Embryonic facial prominence (tissue), 1 donor: ENCODE measurements at regions not wholly inside any gene's neighbourhood (a gene's known extent, or its start where the extent isn't known, plus 50 kb on each side); places are given as distances from the start of the nearest gene placed in this dataset.

Experiments
- DNase-seq: peaks from one replicate; pipeline ENCODE4 v3.0.0-alpha.2; 2016; ENCODE audit errors: extremely low spot score

DNA sequence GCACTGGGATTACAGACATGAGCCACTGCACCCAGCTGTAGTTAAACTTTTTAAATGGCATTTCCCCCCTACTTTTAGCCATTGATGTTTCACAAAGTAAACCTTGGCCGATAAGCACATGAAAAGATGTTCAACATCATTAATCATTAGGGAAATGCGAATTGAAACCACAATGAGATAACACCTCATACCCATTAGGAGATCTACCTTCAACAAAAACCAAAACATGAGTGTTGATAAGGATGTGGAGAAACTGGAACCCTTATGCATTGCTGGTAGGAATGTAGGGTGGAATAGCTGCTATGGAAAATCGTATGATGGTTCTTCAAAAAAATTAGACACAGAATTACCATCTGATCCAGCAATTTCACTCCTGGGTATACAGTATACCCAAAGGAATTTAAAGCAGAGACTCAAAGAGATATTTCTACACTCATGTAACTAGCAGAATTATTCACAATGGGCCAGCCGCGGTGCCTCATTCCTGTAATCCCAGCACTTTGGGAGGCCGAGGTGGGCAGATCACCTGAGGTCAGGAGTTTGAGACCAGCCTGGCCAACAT is 286.5 kb upstream of the JARID2 start:
- no peak for DNase-seq

DNA sequence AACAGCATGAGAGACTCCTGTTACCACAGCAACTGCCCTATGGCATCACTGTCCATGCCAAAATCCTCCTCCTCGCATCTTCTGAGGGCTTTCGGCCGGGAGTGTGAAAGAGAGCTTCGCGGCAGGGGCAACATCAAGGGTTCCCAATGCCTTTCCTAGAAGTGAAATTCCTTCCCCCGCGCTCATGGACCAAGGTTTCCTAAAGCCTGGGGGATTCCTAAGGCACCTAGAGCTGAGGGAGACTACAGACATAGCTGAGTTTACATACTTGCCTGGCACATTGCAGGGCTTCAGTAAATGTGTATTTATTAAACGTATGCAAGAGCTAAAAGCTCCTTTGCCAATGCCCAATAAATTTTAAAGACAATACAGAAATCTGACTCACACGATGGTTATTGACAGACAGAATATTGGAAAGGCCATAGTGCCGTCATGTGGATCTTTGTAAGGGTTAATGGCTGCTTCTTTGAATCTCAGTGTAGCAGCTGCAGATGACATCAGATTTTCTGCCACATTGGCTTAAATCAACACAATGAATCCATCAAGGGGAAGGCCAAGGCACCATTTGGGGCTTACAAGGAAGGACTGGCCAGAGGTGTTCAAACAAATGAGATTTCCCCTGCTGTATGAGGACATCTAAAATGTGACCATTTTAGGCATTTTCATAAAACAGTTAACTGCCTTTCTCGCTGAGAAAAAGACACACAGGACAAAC is 281.2 kb upstream of the JARID2 start:
- DNase-seq = no peak

DNA sequence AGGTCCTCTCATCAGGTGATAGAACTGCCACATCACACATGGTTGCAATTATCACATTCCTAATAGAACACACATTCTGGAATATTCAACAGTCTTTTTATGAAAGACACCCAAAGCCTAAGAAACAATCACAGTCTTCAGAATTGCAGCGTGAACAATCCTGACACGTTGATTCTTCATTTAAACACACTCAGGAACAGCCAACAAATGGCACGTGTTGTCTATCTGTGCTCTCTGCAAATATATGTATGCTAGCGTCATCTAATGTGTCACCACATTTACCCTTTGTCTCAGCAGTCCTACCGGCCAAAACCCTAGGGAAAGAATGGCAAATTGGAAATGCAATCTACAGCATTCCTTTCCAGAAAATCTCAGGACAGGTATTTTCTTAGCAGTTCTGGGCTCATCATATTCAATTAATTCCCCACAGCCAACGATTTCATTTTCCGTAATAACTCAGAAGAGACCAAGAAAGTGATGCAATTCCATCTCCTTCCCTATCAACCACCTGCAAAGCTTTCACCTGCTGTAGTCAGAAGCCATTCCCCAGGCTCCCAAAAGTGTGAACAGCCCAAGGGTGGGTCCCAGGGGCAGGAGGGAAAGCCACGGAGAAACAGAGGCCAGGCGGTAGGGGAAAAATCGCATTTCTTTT is 280.3 kb upstream of the JARID2 start:
- no peak for DNase-seq

DNA sequence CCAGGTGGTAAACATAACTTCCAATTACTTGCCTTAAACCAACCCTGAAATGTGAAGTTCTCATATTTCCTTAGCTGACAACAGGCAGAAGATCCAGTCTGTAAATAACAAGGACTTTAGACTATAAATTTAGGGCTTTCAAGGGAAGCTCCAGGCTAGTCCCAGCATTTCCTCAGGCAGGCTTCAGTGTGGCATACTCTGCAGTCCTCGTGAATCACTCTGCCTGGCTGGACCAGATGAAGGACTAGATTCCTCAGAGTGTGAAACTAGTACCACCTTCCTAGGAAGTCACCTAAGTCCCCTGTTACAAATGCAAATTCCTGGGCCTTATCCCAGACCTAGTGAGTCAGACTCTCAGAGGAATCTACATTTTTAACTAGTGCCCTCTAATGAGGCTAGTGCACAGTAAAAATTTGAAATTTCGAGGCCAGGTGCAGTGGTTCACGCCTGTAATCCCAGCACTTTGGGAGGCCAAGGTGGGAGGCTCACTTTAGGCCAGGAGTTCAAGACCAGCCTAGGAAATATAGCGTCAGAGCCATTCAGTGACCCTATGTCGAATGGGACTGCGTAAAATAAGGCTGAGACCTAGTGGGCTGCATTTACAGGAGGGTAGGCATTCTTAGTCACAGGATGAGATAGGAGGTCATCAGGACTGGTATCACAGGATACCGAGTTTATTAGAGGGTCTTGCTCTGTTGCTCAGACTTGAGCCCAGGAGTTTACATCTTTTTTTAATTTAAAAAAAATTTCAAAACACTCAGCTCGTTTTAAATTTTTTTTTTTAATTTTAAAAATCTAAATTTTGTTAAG is 279.6 kb upstream of the JARID2 start:
- no peak for DNase-seq

DNA sequence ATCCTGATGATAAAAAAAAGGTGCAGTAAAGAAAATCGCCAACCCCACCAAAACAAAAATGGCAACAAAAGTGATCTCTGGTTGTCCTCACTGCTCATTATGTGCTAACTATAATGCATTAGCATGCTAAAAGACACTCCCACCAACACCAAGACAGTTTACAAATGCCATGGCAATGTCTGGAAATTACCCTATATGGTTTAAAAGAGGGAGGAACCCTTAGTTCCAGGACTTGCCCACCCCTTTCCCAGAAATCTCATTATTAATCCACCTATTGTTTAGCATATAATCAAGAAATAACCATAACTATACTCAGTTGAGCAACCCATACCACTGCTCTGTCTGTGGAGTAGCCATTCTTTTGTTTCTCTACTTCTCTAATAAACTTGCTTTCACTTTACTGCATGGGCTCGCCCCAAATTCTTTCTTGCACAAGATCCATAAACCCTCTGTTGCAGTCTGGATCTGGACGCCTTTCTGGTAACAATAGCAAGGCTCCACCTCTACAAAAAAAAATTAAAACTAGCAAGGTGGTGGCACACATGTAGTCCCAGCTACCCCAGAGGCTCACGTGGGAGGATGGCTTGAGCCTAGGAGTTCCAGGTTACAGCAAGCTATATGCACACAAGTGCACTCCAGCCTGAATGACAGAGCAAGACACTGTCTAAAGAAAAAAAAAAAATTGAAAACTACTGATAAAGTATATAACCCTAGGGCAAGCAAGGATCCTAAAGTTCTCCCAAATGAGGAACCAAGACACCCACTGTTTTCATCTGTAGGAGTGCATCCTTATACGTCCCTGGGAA is 278.8 kb upstream of the JARID2 start:
- no peak for DNase-seq

DNA sequence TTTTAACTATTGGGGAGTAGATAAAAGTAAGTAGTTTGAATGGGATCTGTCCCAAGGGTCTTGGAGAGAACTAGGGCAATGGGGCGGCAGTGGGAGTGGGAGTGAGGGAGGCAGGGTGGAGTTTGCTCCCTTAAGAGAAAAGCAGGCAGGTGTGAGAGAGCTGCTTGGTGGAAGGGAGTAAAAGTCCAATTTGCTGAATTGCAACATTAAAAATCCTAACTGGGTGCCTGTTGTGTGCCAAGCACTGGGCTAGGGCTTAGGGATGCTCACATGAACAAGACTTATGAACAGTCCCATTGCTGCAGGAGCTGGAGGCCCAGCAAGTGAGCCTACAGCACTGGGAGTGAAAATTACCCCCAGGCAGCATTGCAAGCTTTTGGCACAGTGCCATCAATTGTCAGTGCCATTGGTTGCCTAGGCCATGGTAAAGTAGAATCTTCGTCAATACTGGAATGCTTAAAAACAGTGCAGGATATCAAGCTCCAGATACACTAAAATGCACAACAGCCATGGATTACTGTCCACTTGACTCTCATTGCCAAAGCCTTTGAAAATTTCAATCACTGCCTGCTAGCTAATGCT is 277.7 kb upstream of the JARID2 start:
- DNase-seq = no peak

DNA sequence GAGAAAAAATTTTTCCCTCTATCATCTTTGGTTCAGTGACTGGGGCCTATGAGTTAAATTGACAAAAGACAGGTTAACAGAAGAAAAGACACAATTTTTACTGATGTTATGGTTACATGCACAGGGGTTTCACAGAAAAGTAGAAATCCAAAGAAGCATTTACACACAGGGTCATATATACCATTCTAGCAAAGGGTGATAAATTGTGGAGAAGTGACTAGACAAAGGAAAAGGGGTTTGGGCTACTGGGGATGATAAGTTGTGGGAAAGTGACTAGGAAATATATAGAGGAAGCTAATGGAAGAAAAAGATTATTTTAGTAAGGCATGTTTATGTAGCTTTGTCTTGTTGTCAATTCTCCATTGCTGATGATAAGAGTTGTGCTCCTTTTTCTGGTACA is 276.7 kb upstream of the JARID2 start:
- no peak for DNase-seq

DNA sequence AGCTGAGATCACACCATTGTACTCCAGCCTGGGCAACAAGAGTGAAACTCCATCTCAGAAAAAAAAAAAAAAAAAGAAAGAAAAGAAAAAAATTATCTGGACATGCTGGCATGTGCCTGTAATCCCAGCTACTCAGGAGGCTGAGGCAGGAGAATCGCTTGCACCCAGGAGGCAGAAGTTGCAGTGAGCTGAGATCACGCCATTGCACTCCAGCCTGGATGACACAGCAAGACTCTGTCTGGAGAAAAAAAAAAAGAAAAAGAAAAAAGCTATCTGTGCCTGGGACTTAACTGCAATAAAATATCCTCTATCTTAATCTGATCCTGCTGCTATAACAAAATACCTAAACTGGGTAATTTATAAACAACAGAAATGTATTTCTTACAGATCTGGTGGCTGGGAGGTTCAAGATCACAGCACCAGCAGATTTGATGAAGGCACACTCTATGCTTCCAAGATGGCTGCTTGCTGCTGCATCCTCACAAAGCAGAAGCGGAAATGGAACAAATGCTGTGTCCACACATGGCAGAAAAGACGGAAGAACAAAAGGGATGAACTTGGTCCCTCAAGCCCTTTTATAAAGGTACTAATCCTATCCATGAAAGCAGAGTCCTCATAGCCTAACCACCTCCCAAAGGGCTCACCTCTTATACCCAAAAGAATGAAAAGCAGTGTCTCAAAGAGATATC is 273.3 kb upstream of the JARID2 start:
- DNase-seq = no peak

DNA sequence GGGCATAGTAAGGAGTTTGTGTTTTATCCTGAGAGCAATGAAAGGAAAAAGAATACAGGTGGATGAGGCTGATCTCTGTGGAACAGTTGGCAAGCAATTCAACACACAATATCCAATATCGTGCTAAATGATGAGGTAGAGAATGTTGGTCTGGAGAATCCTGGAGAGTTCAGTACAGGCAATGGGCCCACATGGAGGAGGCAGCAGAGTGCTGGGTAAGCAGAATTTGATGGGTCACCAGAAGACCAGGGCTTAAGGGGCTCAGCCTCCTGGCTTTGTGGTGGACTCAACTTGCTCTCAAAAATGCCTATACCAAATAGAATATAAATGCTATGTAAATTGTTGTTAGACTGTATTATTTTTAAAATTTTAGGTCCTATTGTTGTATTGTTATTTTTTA is 271.5 kb upstream of the JARID2 start:
- DNase-seq = no peak

DNA sequence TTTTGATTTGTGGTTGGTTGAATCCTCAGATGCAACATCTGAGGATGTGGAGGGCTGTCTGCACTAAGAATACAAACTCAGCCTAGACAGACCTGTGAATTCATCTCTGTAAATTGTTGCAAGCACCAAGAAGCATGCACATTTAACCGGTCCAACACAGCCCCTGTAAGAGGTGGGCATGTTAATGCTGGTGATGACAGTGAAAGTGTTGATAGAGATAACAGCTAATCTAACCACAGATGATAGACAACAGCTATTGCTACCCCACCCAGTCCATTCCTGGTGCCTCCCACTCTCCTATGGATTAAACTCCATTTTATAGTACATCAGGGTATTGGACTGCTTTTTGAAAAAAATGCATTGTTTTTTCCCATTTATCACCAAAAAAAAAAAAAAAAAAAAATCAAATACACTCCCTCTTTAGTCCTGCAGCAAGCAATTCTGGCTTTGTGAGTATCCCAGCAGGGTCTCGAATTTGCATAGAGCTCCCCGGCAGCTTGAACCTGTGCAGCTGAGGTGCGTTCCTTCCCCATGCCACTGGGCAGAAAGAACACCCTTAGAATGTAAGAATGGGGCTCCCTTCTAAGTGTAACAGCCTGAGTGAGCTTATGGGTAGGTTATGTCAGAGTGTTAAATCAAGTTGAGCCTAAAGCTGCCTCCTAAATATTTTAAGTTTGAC is 270.9 kb upstream of the JARID2 start:
- DNase-seq = no peak

DNA sequence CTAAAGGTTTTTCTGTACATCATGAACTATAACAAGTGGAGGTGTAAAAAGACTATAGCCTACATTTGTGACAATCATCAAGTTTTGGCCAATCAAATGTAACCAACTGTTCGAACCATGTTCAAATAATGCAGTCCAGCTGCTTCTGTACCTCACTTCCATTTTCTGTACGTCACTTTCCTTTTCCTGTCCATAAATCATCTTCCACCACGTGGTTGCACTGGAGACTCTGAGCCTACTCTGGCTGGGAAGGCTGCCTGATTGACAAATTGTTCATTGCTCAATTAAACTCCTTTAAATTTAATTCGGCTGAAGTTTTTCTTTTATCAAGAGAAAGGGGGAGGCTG is 270.4 kb upstream of the JARID2 start:
- DNase-seq = no peak

DNA sequence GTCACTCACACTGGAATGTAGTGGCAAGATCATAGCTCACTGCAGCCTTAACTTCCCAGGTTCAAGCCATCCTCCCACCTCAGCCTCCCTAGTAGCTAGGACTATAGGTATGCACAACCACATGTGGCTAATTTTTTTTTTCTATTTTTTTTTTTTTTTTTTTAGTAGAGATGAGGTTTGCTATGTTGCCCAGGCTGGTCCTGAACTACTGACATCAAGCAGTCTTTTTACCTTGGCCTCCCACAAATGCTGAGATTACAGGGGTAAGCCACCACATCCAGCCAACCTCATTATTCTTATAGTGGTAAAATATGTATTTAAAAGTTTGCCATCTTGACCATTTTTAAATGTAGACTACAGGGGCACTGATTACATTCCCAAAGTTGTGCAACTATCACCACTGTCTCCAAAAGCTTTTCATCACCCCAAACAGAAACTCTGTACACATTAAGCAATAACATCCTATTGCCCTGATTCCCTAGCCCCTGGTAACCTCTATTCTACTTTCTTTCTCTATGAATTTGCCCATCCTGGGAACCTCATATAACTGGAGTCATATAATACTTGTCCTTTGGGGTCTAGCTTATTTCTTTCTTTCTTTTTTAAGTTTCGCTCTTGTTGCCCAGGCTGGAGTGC is 268.0 kb upstream of the JARID2 start:
- DNase-seq = no peak

DNA sequence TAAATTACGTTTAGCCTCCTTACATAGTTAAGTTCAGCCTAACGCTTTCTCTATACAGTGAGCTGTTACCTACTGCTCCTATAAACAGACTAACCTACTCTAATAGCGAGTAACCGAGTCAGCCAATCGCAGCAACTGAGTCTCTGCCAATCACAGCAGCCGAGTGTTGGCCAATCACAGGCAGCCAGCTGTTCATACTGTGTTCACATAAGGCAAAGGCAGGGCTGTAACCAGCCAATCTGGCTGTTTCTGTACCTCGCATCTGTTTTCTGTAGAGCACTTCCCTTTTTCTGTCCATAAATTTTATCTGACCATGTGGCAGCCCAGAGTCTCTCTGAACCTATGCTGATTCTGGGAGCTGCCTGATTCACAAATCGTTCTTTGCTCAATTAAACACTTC is 263.9 kb upstream of the JARID2 start:
- no peak for DNase-seq

DNA sequence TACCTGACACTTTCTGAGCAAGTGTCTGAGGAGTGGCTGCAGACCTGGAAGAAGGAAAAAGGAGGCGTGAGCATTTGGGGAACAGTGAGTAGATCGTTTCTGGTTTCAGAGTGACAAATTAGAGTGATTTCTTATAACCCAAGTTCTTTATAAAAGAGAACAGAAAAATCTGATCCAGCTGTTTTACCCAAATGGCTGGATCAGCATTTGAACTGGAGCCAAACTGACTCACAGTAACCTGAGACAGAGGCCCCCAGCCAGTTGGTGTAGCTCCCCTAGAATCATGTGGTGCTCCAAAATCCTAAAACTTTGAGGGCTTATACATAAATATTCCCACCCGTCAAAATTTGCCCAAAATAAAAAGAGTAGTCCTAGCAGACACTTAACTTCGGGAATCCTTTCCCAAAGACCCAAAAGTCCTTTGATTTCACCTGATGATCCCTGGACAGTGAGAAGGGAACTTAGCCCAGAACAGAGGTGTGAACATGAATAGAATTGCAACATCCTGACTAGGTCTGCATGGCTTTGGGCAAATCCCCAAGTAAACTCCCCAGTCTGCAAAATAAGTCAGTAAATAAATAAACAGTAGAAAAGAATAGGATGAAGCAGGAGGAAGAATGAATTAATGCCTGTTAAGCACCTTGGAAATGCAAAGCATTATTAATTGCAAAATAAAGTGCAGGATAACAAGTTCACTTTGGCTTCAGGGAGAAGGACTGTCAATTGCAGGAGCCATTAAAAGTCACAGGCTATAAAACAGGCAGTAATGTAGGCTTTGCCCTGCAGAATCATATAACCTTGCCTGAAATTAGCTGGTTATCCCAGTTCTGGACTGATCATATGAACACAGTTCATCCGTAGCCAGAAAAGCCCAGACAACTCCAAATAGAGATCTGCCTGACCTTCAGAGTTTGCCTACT is 262.0 kb upstream of the JARID2 start:
- no peak for DNase-seq

DNA sequence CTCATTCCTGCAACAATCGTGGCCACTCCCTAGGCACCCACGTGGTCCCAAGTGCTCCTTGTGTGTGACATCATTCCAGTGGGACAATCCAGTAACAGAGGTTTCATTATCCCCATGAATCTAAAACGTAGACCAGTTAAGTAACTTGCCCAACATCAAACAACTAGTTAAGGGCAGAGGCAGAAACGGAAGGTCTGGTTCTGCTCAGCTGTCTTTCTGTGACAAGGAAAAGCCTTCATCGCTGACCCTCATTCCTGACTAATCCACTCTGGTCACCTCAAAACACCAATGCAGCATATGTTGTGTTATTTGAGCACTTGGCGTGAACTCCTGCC is 261.4 kb upstream of the JARID2 start:
- DNase-seq = no peak

DNA sequence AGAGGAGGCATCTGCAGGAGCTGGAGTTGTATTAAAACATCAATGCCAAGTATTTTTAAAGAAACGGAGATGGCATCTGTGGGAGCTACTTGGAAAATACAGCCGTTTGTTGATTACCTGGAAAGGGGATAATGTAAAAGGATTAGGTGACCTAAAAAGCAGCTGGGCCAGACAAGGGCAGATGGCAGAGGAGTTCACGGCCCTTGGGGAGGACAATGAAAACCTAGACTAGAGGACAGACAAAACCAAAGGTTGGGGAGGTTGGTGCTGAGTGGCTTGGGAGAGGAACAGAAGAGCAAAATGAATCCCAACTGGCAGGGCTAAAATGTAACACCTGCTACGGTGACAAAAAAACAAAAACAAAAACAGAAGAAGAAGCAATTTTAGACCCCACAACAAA is 260.5 kb upstream of the JARID2 start:
- DNase-seq = no peak

DNA sequence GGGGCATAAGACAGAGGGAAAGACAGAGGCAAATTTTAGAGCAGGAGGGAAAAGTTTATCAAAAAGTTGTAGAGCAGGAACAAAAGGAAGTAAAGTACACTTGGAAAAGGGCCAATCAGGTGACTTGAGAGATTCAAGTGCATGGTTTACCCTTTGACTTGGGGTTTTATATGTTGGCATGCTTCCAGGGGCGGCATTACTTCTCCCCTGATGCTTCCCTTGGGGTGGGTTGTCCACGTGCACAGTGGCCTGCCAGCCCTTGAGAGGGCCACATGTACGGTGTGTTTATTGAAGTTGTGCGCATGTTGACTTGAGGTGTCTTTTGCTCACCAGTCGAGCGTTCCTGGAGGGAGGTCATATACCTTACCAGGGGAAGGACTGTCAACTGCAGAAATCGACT is 259.5 kb upstream of the JARID2 start:
- no peak for DNase-seq

DNA sequence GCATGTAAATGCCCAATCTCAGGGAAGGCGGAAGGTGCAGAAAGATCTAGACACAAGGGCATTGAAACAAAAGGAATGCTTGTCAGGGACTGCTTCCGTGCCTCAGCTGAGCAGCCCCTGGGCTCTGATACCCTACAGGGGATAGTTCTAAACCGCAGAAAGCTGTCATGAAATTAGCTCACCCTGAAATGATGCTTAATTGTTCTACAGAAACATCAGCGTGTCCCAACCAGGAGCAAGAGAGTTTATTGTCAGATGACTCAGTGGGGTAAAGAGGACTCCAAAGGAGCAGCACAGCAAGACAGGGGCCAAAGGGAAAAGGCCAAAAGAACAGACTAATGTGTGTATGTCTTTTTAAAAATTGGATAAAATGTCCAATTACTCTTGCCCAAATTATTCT is 258.4 kb upstream of the JARID2 start:
- DNase-seq = no peak

DNA sequence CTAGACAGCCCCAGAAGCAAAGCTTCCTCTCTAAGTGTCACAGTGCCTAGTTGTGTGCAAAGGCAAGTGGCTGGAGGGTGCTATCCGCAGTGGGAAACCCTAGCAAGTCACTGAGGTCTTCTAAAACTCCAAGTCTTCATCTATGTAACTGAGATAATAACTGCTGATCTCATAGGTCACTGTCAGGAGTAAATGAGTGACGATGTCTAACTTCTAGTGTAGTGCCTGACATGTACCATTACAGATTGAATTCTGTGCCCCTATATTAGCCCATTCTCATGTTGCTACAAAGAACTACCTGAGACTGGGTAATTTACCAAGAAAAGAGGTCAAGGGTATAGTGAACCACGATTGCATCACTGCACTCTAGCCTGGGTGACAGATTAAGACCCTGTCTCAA is 253.5 kb upstream of the JARID2 start:
- DNase-seq = no peak
